ENCODE measurements at regions not wholly inside any gene's neighbourhood (a gene's known extent, or its start where the extent isn't known, plus 50 kb on each side); places are given as distances from the start of the nearest gene placed in this dataset.

GRCh38 chr9:88605512-88606362 lies 70.8 kb downstream of the NXNL2 start:
- no peaks in the 10 kb centered on the region for H3K36me3 ChIP-seq (replicated peaks in 1 of 2; ENCODE audit: control insufficient read depth in 1 of 2, insufficient read depth in 2 of 2, low read length in 1 of 2)
- peak overlapping the region; percentile 37 to 70 for H3K27ac ChIP-seq (ENCODE audit: low read depth in 2 of 2, low read length in 1 of 2)
- ChIA-PET CTCF (interaction anchor here (1.2 kb wide), 1 partner anchor 12 kb away, joined by 6 read pairs; no protein-coding TSS in a partner anchor), POLR2A (no interaction called here)
- no peaks in the 10 kb centered on the region for H3K27me3 ChIP-seq (ENCODE audit: insufficient read depth)
- DNase-seq: no peak
- H3K9me3 ChIP-seq: no peaks in the 10 kb centered on the region
- no peak overlapping the region for H3K4me3 ChIP-seq (ENCODE audit: low read depth in 2 of 2, low read length in 1 of 2)
- no peaks in the 10 kb centered on the region for H3F3A ChIP-seq (replicated peaks; ENCODE audit: insufficient read depth)
- H2AFZ ChIP-seq (ENCODE audit: low read depth): no peak overlapping the region
- TF ChIP-seq, protein P1, sequence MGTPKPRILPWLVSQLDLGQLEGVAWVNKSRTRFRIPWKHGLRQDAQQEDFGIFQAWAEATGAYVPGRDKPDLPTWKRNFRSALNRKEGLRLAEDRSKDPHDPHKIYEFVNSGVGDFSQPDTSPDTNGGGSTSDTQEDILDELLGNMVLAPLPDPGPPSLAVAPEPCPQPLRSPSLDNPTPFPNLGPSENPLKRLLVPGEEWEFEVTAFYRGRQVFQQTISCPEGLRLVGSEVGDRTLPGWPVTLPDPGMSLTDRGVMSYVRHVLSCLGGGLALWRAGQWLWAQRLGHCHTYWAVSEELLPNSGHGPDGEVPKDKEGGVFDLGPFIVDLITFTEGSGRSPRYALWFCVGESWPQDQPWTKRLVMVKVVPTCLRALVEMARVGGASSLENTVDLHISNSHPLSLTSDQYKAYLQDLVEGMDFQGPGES (IDR thresholded peaks at IDR 0.05; ENCODE audit: low read depth, low read length): no peak
- TF ChIP-seq, protein P2, sequence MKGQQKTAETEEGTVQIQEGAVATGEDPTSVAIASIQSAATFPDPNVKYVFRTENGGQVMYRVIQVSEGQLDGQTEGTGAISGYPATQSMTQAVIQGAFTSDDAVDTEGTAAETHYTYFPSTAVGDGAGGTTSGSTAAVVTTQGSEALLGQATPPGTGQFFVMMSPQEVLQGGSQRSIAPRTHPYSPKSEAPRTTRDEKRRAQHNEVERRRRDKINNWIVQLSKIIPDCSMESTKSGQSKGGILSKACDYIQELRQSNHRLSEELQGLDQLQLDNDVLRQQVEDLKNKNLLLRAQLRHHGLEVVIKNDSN (IDR thresholded peaks at IDR 0.05; ENCODE audit: borderline replicate concordance, low read depth): peak; percentile 36; the same call in 1 of the 2 replicates
- no peak for TF ChIP-seq FOXJ3 (CRISPR knock-in tag; IDR thresholded peaks at IDR 0.05)
- TF ChIP-seq, protein P3, sequence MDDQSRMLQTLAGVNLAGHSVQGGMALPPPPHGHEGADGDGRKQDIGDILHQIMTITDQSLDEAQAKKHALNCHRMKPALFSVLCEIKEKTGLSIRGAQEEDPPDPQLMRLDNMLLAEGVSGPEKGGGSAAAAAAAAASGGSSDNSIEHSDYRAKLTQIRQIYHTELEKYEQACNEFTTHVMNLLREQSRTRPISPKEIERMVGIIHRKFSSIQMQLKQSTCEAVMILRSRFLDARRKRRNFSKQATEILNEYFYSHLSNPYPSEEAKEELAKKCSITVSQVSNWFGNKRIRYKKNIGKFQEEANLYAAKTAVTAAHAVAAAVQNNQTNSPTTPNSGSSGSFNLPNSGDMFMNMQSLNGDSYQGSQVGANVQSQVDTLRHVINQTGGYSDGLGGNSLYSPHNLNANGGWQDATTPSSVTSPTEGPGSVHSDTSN (IDR thresholded peaks at IDR 0.05): peak; percentile 61
- peak; percentile 46 for TF ChIP-seq JUND (IDR thresholded peaks at IDR 0.05)
- peak; percentile 51 for TF ChIP-seq MEF2A (IDR thresholded peaks at IDR 0.05; ENCODE audit: borderline replicate concordance, low read depth)
- 0 out of 4 replicates have a peak, but pooled peaks of 1 of the 2 experiments have one; percentile 13 for TF ChIP-seq EP300 (IDR thresholded peaks at IDR 0.05; ENCODE audit: borderline replicate concordance in 1 of 2, low read depth in 1 of 2, low read length in 1 of 2)
- peak; percentile 54 for TF ChIP-seq TCF12 (IDR thresholded peaks at IDR 0.05)
- H3K4me1 ChIP-seq (ENCODE audit: control insufficient read depth in 1 of 2, insufficient read depth in 2 of 2, low read depth in 1 of 2, low read length in 1 of 2): peaks cover 0 to 6% of the 10 kb centered on the region in 2 experiments; a peak in 3 of 4 replicates
- no peaks in the 10 kb centered on the region for H3K9me2 ChIP-seq
- 20% methylated on average over 8 of the region's 8 CpGs for WGBS (ENCODE audit: low lambda C conversion rate)
- H3K9ac ChIP-seq: no peak overlapping the region
- H3K4me2 ChIP-seq: no peak overlapping the region
- no peaks in the 10 kb centered on the region for H3K79me2 ChIP-seq (ENCODE audit: insufficient read depth)
- no peaks in the 10 kb centered on the region for H4K20me1 ChIP-seq (ENCODE audit: insufficient read depth)

GRCh38 chr9:88614359-88614758 lies 79.4 kb downstream of the NXNL2 start:
- no peaks in the 10 kb centered on the region for H3K36me3 ChIP-seq (replicated peaks in 1 of 2; ENCODE audit: control insufficient read depth in 1 of 2, insufficient read depth in 2 of 2, low read length in 1 of 2)
- POLR2A ChIA-PET: no interaction called here
- TF ChIP-seq, protein P4, sequence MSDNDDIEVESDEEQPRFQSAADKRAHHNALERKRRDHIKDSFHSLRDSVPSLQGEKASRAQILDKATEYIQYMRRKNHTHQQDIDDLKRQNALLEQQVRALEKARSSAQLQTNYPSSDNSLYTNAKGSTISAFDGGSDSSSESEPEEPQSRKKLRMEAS (IDR thresholded peaks at IDR 0.05; ENCODE audit: low read depth): no peak
- TF ChIP-seq, protein P5, sequence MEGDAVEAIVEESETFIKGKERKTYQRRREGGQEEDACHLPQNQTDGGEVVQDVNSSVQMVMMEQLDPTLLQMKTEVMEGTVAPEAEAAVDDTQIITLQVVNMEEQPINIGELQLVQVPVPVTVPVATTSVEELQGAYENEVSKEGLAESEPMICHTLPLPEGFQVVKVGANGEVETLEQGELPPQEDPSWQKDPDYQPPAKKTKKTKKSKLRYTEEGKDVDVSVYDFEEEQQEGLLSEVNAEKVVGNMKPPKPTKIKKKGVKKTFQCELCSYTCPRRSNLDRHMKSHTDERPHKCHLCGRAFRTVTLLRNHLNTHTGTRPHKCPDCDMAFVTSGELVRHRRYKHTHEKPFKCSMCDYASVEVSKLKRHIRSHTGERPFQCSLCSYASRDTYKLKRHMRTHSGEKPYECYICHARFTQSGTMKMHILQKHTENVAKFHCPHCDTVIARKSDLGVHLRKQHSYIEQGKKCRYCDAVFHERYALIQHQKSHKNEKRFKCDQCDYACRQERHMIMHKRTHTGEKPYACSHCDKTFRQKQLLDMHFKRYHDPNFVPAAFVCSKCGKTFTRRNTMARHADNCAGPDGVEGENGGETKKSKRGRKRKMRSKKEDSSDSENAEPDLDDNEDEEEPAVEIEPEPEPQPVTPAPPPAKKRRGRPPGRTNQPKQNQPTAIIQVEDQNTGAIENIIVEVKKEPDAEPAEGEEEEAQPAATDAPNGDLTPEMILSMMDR (IDR thresholded peaks at IDR 0.05): no peak
- TF ChIP-seq GATA2 (CRISPR knock-in tag; IDR thresholded peaks at IDR 0.05) (no peak), GABPA (IDR thresholded peaks at IDR 0.05; ENCODE audit: low read depth) (no peak), FOSL2 (IDR thresholded peaks at IDR 0.05; ENCODE audit: borderline replicate concordance, low read depth) (no peak), NRF1 (IDR thresholded peaks at IDR 0.05; ENCODE audit: low read depth, low read length) (no peak), FOXJ3 (CRISPR knock-in tag; IDR thresholded peaks at IDR 0.05) (no peak), RXRA (IDR thresholded peaks at IDR 0.05; ENCODE audit: borderline replicate concordance, low read depth) (no peak), RAD21 (IDR thresholded peaks at IDR 0.05; ENCODE audit: low read length) (no peak), FOXM1 (IDR thresholded peaks at IDR 0.05; ENCODE audit: low read depth) (no peak), EP300 (IDR thresholded peaks at IDR 0.05; ENCODE audit: borderline replicate concordance in 1 of 2, low read depth in 1 of 2, low read length in 1 of 2) (no peak)
- TF ChIP-seq, protein P6, sequence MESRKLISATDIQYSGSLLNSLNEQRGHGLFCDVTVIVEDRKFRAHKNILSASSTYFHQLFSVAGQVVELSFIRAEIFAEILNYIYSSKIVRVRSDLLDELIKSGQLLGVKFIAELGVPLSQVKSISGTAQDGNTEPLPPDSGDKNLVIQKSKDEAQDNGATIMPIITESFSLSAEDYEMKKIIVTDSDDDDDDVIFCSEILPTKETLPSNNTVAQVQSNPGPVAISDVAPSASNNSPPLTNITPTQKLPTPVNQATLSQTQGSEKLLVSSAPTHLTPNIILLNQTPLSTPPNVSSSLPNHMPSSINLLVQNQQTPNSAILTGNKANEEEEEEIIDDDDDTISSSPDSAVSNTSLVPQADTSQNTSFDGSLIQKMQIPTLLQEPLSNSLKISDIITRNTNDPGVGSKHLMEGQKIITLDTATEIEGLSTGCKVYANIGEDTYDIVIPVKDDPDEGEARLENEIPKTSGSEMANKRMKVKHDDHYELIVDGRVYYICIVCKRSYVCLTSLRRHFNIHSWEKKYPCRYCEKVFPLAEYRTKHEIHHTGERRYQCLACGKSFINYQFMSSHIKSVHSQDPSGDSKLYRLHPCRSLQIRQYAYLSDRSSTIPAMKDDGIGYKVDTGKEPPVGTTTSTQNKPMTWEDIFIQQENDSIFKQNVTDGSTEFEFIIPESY (IDR thresholded peaks at IDR 0.05; ENCODE audit: borderline replicate concordance, low read depth): no peak
- TF ChIP-seq, protein P3 (IDR thresholded peaks at IDR 0.05): no peak

More at GRCh38 chr9:88614359-88614758, 79.4 kb downstream of the NXNL2 start:
- WGBS (ENCODE audit: low lambda C conversion rate): 58% methylated on average over 3 of the region's 3 CpGs
- H3K4me2 ChIP-seq: no peak overlapping the region
- no peaks in the 10 kb centered on the region for H3F3A ChIP-seq (replicated peaks; ENCODE audit: insufficient read depth)
- H3K79me2 ChIP-seq (ENCODE audit: insufficient read depth): no peaks in the 10 kb centered on the region
- H2AFZ ChIP-seq (ENCODE audit: low read depth): no peak overlapping the region
- H3K27ac ChIP-seq (ENCODE audit: low read depth in 2 of 2, low read length in 1 of 2): no peak overlapping the region
- no peaks in the 10 kb centered on the region for H3K4me1 ChIP-seq (ENCODE audit: control insufficient read depth in 1 of 2, insufficient read depth in 2 of 2, low read depth in 1 of 2, low read length in 1 of 2)
- DNase-seq: no peak
- H3K27me3 ChIP-seq (ENCODE audit: insufficient read depth): no peaks in the 10 kb centered on the region
- H3K9me3 ChIP-seq: no peaks in the 10 kb centered on the region; the same call in none of the 2 replicates
- no peaks in the 10 kb centered on the region for H4K20me1 ChIP-seq (ENCODE audit: insufficient read depth)
- no peak overlapping the region for H3K4me3 ChIP-seq (ENCODE audit: low read depth in 2 of 2, low read length in 1 of 2)
- CTCF ChIA-PET: interaction anchor here (0.9 kb wide), 2 partner anchors 19 to 21 kb away, joined by 3 read pairs; no protein-coding TSS in a partner anchor
- H3K9me2 ChIP-seq: no peaks in the 10 kb centered on the region
- no peak overlapping the region for H3K9ac ChIP-seq
